ENCODE measurements at regions not wholly inside any gene's neighbourhood (a gene's known extent, or its start where the extent isn't known, plus 50 kb on each side); places are given as distances from the start of the nearest gene placed in this dataset.

DNA sequence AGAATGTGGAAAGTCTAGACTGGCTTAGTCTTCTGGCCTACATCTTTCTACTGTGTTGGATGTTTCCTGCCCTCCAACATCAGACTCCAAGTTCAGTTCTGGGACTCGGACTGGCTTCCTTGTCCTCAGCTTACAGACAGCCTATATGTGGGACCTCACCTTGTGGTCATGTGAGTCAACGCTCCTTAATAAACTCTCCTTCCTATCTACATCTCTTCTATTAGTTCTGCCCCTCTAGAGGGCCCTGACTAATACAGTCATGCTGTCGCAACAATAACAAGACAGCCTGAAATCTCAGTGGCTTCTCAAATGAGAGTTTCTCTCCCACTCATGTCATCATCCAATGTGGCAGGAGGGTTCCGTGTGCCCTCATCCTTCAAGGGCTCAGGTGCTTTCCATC, 347.8 kb downstream of the MZT1 start:
- TF ChIP-seq, protein P1, sequence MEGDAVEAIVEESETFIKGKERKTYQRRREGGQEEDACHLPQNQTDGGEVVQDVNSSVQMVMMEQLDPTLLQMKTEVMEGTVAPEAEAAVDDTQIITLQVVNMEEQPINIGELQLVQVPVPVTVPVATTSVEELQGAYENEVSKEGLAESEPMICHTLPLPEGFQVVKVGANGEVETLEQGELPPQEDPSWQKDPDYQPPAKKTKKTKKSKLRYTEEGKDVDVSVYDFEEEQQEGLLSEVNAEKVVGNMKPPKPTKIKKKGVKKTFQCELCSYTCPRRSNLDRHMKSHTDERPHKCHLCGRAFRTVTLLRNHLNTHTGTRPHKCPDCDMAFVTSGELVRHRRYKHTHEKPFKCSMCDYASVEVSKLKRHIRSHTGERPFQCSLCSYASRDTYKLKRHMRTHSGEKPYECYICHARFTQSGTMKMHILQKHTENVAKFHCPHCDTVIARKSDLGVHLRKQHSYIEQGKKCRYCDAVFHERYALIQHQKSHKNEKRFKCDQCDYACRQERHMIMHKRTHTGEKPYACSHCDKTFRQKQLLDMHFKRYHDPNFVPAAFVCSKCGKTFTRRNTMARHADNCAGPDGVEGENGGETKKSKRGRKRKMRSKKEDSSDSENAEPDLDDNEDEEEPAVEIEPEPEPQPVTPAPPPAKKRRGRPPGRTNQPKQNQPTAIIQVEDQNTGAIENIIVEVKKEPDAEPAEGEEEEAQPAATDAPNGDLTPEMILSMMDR (IDR thresholded peaks at IDR 0.05 in 2 of 3, conservative IDR thresholded peaks at IDR 0.05 in 1 of 3; ENCODE audit: control insufficient read depth in 2 of 3, extremely low read depth in 1 of 3, insufficient read depth in 1 of 3, low read depth in 3 of 3, low read length in 3 of 3): no peak
- TF ChIP-seq EGR1 (IDR thresholded peaks at IDR 0.05; ENCODE audit: borderline replicate concordance in 1 of 2, low read depth in 2 of 2, low read length in 2 of 2) (no peak), YY1 (IDR thresholded peaks at IDR 0.05; ENCODE audit: low read depth, low read length) (no peak), EP300 (IDR thresholded peaks at IDR 0.05; ENCODE audit: borderline replicate concordance in 1 of 2, control insufficient read depth in 1 of 2, low read depth in 2 of 2, low read length in 2 of 2) (no peak), ESRRA (IDR thresholded peaks at IDR 0.05; ENCODE audit: low read length) (no peak), HCFC1 (IDR thresholded peaks at IDR 0.05; ENCODE audit: low read length) (no peak), POLR2A (IDR thresholded peaks at IDR 0.05; ENCODE audit: low read depth, low read length) (no peak)
- TF ChIP-seq, protein P2, sequence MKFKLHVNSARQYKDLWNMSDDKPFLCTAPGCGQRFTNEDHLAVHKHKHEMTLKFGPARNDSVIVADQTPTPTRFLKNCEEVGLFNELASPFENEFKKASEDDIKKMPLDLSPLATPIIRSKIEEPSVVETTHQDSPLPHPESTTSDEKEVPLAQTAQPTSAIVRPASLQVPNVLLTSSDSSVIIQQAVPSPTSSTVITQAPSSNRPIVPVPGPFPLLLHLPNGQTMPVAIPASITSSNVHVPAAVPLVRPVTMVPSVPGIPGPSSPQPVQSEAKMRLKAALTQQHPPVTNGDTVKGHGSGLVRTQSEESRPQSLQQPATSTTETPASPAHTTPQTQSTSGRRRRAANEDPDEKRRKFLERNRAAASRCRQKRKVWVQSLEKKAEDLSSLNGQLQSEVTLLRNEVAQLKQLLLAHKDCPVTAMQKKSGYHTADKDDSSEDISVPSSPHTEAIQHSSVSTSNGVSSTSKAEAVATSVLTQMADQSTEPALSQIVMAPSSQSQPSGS (IDR thresholded peaks at IDR 0.05; ENCODE audit: low read length): no peak
